Activated CD8-positive, alpha-beta T cell treated with anti-CD3 and anti-CD28 coated beads for 36 hours (primary cell): ENCODE measurements at regions not wholly inside any gene's neighbourhood (a gene's known extent, or its start where the extent isn't known, plus 50 kb on each side); places are given as distances from the start of the nearest gene placed in this dataset.

Experiments used
- ATAC-seq: fragments of 200-7000 bp; cut with Tn5 transposase; one replicate; pipeline ENCODE4 v1.10.0; 2021; ENCODE audit warnings: mild to moderate bottlenecking, moderate library complexity
- CTCF ChIA-PET: fragments of 350-600 bp; sonication (Branson Sonifier 250); formaldehyde crosslinking; loops from one replicate; lab custom pipeline; 2021; ENCODE audit warnings: antibody characterized with exemption; lab: Charles Lee
- POLR2A ChIA-PET: fragments of 350-600 bp; sonication (Branson Sonifier 250); formaldehyde crosslinking; loops from one replicate; lab custom pipeline; 2021; ENCODE audit warnings: antibody characterized with exemption; lab: Charles Lee
- DNase-seq: peaks from one replicate; pipeline ENCODE4 v3.0.0-alpha.2; 2020
- H3K27ac Mint-ChIP-seq: one replicate; pipeline ENCODE4 v1.8.0; 2021; ENCODE audit warnings: mild to moderate bottlenecking, mixed read lengths
- H3K27me3 Mint-ChIP-seq: one replicate; pipeline ENCODE4 v1.8.0; 2021; ENCODE audit warnings: mixed read lengths
- H3K36me3 Mint-ChIP-seq: one replicate; pipeline ENCODE4 v1.8.0; 2021; ENCODE audit warnings: low read depth, mixed read lengths
- H3K4me1 Mint-ChIP-seq: one replicate; pipeline ENCODE4 v1.8.0; 2021; ENCODE audit warnings: low read depth, mixed read lengths
- H3K4me3 Mint-ChIP-seq: one replicate; pipeline ENCODE4 v1.8.0; 2021; ENCODE audit warnings: mild to moderate bottlenecking, moderate library complexity, mixed read lengths
- H3K9me3 Mint-ChIP-seq: one replicate; pipeline ENCODE4 v1.8.0; 2021; ENCODE audit warnings: mixed read lengths
- intact Hi-C: fragments of 100-400 bp; cut with micrococcal nuclease; formaldehyde crosslinking; loops from one replicate; pipeline ENCODE4 v1.10.0; 2022
- TF ChIP-seq, protein P1 (sequence below): fragments of 200-600 bp; IDR thresholded peaks from one replicate; pipeline ENCODE4 v1.8.0; 2022; ENCODE audit warnings: antibody characterized with exemption, mild to moderate bottlenecking

DNA sequence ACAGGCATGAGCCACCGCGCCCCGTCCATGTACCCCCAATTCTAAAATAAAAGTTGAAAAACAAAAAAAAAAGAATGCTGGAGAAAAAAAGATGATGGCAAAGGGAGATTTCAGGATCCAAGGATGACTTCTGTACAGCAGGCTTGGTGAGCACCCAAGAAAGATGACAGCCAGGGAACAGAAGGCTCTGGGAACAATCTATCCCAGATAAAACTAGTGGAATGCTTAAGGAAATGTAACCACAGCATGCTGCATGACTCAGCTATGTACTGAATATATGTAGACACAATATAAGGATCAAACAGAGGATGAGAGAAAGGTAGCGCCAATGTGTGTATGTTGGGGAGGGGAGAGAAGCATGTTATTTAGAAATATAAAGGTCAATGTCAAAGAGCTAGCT, 123.7 kb upstream of the TMTC1 start:
- DNase-seq (no peak), ATAC-seq (no peak)
- H3K4me3 Mint-ChIP-seq = no peak overlapping the region
- H3K36me3 Mint-ChIP-seq = no peaks in the 10 kb centered on the region
- no peak overlapping the region for H3K27ac Mint-ChIP-seq
- TF ChIP-seq, protein P1, sequence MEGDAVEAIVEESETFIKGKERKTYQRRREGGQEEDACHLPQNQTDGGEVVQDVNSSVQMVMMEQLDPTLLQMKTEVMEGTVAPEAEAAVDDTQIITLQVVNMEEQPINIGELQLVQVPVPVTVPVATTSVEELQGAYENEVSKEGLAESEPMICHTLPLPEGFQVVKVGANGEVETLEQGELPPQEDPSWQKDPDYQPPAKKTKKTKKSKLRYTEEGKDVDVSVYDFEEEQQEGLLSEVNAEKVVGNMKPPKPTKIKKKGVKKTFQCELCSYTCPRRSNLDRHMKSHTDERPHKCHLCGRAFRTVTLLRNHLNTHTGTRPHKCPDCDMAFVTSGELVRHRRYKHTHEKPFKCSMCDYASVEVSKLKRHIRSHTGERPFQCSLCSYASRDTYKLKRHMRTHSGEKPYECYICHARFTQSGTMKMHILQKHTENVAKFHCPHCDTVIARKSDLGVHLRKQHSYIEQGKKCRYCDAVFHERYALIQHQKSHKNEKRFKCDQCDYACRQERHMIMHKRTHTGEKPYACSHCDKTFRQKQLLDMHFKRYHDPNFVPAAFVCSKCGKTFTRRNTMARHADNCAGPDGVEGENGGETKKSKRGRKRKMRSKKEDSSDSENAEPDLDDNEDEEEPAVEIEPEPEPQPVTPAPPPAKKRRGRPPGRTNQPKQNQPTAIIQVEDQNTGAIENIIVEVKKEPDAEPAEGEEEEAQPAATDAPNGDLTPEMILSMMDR = no peak
- ChIA-PET CTCF (no interaction called here), POLR2A (interaction anchor here (0.6 kb wide), 1 partner anchor 28 kb away, joined by 3 read pairs; no protein-coding TSS in a partner anchor)
- peaks cover 4% of the 10 kb centered on the region for H3K27me3 Mint-ChIP-seq
- H3K9me3 Mint-ChIP-seq = peaks cover 2% of the 10 kb centered on the region
- intact Hi-C loops = no loop called here
- no peaks in the 10 kb centered on the region for H3K4me1 Mint-ChIP-seq

DNA sequence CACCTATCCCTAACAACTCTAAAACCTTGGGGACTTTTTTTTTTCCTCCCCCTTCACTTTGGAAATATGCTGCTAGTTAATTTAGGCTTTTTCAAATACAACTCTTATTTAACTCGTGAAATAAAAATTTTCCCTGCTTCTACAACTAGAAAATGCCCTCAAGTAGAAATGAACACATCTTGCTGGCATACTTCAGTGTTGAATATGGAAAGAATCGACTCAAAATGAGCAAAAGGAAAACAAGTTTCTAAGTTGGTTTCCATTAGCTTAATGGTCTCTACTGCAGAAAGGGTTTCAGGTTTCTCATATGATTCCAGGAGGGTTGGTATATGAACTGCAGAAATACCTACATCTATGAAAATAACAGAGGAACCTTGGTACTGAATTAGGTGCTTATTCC, 118.3 kb upstream of the TMTC1 start:
- ATAC-seq (no peak), DNase-seq (no peak)
- POLR2A ChIA-PET = no interaction called here
- Mint-ChIP-seq H3K4me3 (no peak overlapping the region), H3K36me3 (no peaks in the 10 kb centered on the region), H3K9me3 (no peaks in the 10 kb centered on the region), H3K27me3 (peaks cover 4% of the 10 kb centered on the region), H3K4me1 (no peaks in the 10 kb centered on the region), H3K27ac (no peak overlapping the region)
- CTCF ChIA-PET = interaction anchor here (0.6 kb wide), 1 partner anchor 966 kb away, joined by 3 read pairs; no protein-coding TSS in a partner anchor
- intact Hi-C loops = no loop called here
- TF ChIP-seq, protein P1 = no peak

DNA sequence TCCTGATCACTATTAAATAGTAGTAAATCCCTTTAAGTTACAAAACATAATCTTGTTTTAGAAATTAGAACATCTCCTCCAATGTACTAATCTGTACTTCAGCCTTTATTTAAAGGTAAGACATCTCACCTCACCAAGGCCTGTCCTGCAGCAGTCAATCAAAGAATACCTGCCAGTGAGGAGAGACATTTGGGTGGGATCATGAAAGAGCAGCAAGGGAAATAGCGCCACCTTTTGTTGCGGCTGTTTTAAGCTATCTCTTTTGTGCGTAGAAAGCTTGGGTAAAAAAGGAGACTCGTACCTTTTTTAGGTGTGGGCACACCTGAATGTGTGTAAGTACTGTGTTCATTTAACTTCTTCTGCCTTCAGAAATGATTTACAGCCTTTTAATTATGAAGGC, 117.8 kb upstream of the TMTC1 start:
- ATAC-seq (no peak), DNase-seq (no peak)
- ChIA-PET POLR2A (no interaction called here), CTCF (interaction anchor here (0.6 kb wide), 1 partner anchor 967 kb away, joined by 3 read pairs; no protein-coding TSS in a partner anchor)
- intact Hi-C loops = no loop called here
- no peaks in the 10 kb centered on the region for H3K4me1 Mint-ChIP-seq
- TF ChIP-seq, protein P1 = no peak
- no peaks in the 10 kb centered on the region for H3K36me3 Mint-ChIP-seq
- H3K27me3 Mint-ChIP-seq = peaks cover 1% of the 10 kb centered on the region
- H3K4me3 Mint-ChIP-seq = no peak overlapping the region
- H3K9me3 Mint-ChIP-seq = no peaks in the 10 kb centered on the region
- no peak overlapping the region for H3K27ac Mint-ChIP-seq

DNA sequence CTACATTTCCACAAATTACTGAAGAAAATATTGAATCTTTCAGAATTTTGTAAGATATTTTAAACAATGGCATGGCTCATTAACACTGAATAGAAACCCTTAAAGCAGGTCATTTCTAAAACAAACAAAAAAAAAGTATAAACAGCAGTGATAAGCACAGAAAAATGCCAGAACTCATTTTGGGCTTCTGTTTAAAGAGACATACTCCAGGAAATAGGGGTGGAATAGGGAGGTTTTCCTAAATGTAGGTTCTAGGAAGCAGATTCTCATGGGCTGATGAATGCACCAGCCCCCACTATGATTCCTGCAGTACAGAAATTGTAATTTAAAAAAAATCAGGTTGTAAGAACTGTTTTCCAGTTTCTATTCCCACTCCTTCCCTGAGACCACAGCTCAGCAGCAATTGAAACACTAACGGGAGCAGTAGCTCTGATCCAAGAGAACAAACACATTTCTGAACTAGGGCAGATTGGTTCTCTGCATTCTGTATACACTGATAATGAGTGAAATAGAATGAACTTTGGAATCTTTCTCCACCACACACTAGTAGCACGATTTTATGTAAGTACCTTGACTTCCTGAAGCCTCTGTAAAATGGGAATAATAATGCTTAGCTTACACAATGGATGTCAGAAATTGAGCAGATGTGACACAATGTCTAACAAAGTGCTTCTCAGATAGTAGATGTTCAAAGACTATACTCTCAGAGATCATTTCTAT, 115.6 kb upstream of the TMTC1 start:
- Mint-ChIP-seq H3K9me3 (peaks cover 3% of the 10 kb centered on the region), H3K36me3 (no peaks in the 10 kb centered on the region), H3K27ac (no peak overlapping the region), H3K27me3 (no peaks in the 10 kb centered on the region), H3K4me1 (no peaks in the 10 kb centered on the region), H3K4me3 (no peak overlapping the region)
- TF ChIP-seq, protein P1 = no peak
- no peak for ATAC-seq
- intact Hi-C loops = no loop called here
- ChIA-PET CTCF (interaction anchor here (1.1 kb wide), 1 partner anchor 10 kb away, joined by 3 read pairs; no protein-coding TSS in a partner anchor), POLR2A (no interaction called here)
- DNase-seq = no peak

DNA sequence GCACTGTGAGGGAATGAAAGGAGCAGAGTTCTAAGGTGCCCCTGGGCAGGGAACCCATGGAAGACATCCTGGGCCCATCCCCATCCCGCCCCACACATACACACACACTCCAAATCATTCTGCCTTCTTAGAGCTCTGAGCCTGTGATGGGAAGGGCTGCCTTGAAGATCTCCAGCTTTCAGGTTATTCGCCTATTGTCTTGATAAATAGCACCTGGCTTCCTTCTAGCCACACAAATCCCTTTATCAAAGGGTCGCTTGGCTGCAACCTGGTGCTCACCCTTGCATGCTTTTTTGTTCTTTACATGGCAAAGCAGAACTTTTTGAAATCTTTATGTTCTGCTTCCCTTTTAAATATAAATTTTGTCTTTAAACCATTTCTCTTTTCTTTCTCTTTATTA, 112.2 kb upstream of the TMTC1 start:
- no peaks in the 10 kb centered on the region for H3K27me3 Mint-ChIP-seq
- ChIA-PET POLR2A (interaction anchor here (0.9 kb wide), 1 partner anchor 204 kb away, joined by 3 read pairs; no protein-coding TSS in a partner anchor), CTCF (no interaction called here)
- no peak for ATAC-seq
- DNase-seq = no peak
- TF ChIP-seq, protein P1 = no peak
- no peak overlapping the region for H3K4me3 Mint-ChIP-seq
- no peaks in the 10 kb centered on the region for H3K36me3 Mint-ChIP-seq
- H3K4me1 Mint-ChIP-seq = no peaks in the 10 kb centered on the region
- no peak overlapping the region for H3K27ac Mint-ChIP-seq
- intact Hi-C loops = no loop called here
- H3K9me3 Mint-ChIP-seq = peaks cover 3% of the 10 kb centered on the region
